IPS-18a (cell line): ENCODE measurements at regions not wholly inside any gene's neighbourhood (a gene's known extent, or its start where the extent isn't known, plus 50 kb on each side); places are given as distances from the start of the nearest gene placed in this dataset.
"Not testable (repeated sequence)": the region's sequence is repeated elsewhere in the genome, so short reads cannot be mapped to it uniquely, and the experiment has no call there.

Source experiments
- H3K27ac ChIP-seq: one replicate; pipeline ENCODE4 v1.5.1; 2013; ENCODE audit warnings: low read length
- H3K27me3 ChIP-seq: one replicate; pipeline ENCODE4 v1.6.1; 2013; ENCODE audit warnings: mild to moderate bottlenecking, low read length; ENCODE audit not compliant: control insufficient read depth, insufficient read depth
- H3K36me3 ChIP-seq: one replicate; pipeline ENCODE4 v1.6.1; 2013; ENCODE audit warnings: low read depth, low read length; ENCODE audit not compliant: control insufficient read depth
- H3K4me1 ChIP-seq: one replicate; pipeline ENCODE4 v1.6.1; 2013; ENCODE audit warnings: low read depth, low read length; ENCODE audit not compliant: control insufficient read depth
- H3K4me3 ChIP-seq: one replicate; pipeline ENCODE4 v1.5.1; 2013; ENCODE audit warnings: low read length
- H3K9ac ChIP-seq: one replicate; pipeline ENCODE4 v1.6.1; 2013; ENCODE audit warnings: mild to moderate bottlenecking, low read length, moderate library complexity
- H3K9me3 ChIP-seq: one replicate; pipeline ENCODE4 v1.6.1; 2013; ENCODE audit warnings: low read depth, low read length; ENCODE audit not compliant: control insufficient read depth

DNA sequence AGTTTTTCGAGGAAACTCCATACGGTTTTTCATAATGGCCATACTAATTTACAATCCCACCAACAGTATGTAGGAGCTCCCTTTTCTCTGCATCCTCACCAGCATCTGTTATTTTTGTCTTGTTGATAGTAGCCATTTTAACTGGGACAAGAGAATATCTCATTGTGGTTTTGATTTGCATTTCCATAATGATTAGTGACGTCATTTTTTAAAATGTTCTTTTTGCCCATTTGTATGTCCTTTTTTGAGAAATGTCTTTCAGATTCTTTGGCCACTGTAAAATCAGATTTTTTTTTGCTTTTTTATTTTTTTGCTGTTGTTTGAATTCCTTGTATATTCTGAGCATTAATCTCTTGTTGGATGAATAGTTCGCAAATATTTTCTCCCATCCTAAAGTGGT is 243.9 kb downstream of the TRIML1 start:
- H3K4me3 ChIP-seq: no peak overlapping the region
- no peak overlapping the region for H3K27ac ChIP-seq
- H3K9me3 ChIP-seq: no peaks in the 10 kb centered on the region
- H3K36me3 ChIP-seq: no peaks in the 10 kb centered on the region
- H3K27me3 ChIP-seq: no peaks in the 10 kb centered on the region
- H3K9ac ChIP-seq: no peak overlapping the region
- H3K4me1 ChIP-seq: peaks cover 8% of the 10 kb centered on the region

DNA sequence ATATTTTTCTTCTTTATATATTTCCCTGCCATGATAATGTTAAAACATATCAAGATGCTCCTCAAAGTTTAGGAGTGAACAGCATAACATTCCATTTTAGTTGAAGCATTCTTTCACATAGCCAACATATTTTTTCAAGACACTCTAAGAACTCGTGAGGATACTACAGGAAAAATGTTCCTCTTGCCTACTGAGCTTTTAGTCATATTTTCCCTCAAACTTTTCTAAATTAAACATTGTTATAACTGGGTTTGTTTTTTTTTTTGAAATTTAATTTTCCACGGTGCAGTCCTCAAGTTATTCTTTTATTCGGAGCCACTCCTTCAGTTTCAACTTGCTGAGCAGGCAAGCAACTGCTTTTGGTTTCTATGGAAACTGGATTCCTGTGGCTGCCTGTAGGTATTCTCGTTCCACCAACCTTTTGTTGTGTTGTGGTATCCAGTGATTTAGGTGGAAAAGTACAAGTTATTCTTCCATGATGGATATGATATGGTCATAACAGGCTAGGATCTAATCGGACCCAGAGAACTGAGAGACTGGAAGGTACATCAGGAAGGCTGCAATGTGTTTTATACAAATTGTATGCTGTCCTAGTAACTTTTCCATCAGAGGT is 248.0 kb downstream of the TRIML1 start:
- Histone ChIP-seq H3K27me3 (no peaks in the 10 kb centered on the region), H3K9ac (no peak overlapping the region), H3K4me3 (no peak overlapping the region), H3K27ac (no peak overlapping the region), H3K36me3 (no peaks in the 10 kb centered on the region), H3K9me3 (peaks cover 8% of the 10 kb centered on the region), H3K4me1 (peaks cover 8% of the 10 kb centered on the region)

DNA sequence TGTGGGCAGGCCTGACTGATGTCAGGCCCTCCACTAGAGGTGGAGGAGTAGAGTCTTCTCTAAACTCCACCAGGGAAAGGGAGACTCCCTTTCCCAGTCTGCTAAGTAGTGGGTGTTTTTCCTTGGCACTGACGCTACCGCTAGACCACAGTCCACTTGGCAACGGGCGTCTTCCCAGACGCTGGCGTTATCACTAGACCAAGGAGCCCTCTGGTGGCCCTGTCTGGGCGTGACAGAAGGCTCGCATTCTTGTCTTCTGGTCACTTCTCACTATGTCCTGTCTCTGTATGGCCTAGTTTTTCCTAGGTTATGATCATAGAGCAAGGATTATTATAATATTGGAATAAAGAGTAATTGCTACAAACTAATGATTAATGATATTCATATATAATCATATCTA is 252.1 kb downstream of the TRIML1 start:
- not testable (repeated sequence) for H3K36me3 ChIP-seq, H3K9me3 ChIP-seq, H3K9ac ChIP-seq, H3K27me3 ChIP-seq, H3K4me3 ChIP-seq, H3K27ac ChIP-seq, H3K4me1 ChIP-seq

DNA sequence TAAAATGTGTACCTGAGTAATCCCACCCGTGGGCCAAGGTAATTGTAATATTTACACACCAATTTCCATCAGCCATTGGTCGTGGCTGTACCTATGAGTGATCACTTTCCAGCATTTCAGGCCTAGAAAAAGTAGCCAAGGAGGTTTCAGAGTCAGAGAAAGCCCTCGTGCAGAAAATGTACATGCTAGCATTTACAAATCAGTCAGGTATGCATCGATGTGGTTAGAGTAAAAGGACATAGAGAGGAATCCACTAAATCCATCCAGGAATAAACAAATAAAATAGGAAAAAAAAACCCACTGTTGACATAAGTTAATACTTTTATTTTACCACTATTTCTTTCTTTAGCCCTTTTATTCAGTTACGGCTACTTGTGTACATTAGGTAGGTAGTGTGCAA is 256.8 kb downstream of the TRIML1 start:
- Histone ChIP-seq H3K9me3 (no peaks in the 10 kb centered on the region), H3K4me1 (peaks cover 24% of the 10 kb centered on the region), H3K36me3 (no peaks in the 10 kb centered on the region), H3K27ac (no peak overlapping the region), H3K27me3 (no peaks in the 10 kb centered on the region), H3K9ac (no peak overlapping the region), H3K4me3 (no peak overlapping the region)

DNA sequence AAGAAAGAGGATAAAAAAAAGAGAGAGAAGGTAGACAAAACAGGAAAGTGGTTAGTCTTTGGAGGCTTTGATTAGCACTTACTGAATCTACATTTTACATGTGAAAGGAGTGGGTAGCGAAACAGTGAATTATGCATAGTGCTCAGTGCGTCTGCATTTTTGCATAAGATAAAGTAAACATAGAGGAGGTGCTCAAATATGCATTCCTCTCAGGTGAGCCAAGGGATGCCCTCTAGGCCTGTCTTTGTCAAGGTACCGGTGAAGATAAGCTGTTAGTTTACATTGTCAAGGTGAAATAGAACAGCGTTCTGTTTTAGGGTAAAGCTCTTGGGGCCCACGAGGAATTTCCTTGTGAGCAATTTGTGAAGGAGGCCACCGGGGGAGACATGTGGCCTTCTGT is 260.6 kb downstream of the TRIML1 start:
- H3K27me3 ChIP-seq: no peaks in the 10 kb centered on the region
- no peak overlapping the region for H3K4me3 ChIP-seq
- H3K27ac ChIP-seq: peak overlapping the region; percentile 82
- H3K36me3 ChIP-seq: no peaks in the 10 kb centered on the region
- peak overlapping the region; percentile 2 for H3K9ac ChIP-seq
- H3K9me3 ChIP-seq: no peaks in the 10 kb centered on the region
- peaks cover 30% of the 10 kb centered on the region for H3K4me1 ChIP-seq

DNA sequence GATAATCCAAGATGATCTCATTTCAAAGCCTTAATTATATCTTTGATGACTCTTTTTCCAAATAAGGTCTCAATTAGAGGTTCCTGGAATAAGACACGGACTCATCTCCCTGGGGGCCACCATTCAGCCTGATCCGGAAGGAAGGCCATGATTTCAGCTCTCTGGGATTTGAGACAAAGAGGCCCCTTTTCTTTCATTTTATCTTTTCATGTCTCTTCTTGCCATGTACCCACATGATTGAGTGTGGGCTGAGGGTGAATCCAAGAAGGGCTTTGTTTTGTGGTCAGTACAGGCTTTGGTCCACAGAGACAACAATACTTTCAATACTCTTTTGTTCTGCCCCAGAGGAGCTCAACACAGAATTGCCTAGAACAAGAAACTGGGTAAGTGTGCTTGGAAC is 261.2 kb downstream of the TRIML1 start:
- Histone ChIP-seq H3K27me3 (no peaks in the 10 kb centered on the region), H3K4me3 (no peak overlapping the region), H3K9ac (no peak overlapping the region), H3K9me3 (no peaks in the 10 kb centered on the region), H3K36me3 (no peaks in the 10 kb centered on the region), H3K4me1 (peaks cover 30% of the 10 kb centered on the region), H3K27ac (peak overlapping the region; percentile 82)

DNA sequence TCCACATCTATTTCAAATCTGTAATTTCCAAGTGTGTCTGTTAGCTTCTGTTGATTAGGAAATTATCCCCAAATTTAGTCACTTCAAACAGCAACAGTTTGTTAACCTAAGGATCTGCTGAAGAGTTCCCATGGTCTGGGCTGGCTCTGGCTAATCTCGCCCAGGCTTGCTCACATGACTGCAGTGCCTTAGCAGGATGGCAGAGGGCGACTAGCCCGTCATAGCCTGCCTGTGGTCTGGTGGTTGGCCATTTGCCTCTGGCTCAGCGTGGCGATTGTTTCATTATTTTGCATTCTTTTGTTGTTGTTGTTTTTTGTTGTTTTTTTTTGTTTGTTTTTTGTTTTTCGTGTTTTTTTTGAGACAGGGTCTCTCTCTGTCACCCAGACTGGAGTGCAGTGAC is 264.0 kb downstream of the TRIML1 start:
- Histone ChIP-seq H3K9me3 (no peaks in the 10 kb centered on the region), H3K27me3 (no peaks in the 10 kb centered on the region), H3K4me3 (no peak overlapping the region), H3K4me1 (peaks cover 34% of the 10 kb centered on the region), H3K36me3 (no peaks in the 10 kb centered on the region), H3K9ac (no peak overlapping the region), H3K27ac (no peak overlapping the region)

DNA sequence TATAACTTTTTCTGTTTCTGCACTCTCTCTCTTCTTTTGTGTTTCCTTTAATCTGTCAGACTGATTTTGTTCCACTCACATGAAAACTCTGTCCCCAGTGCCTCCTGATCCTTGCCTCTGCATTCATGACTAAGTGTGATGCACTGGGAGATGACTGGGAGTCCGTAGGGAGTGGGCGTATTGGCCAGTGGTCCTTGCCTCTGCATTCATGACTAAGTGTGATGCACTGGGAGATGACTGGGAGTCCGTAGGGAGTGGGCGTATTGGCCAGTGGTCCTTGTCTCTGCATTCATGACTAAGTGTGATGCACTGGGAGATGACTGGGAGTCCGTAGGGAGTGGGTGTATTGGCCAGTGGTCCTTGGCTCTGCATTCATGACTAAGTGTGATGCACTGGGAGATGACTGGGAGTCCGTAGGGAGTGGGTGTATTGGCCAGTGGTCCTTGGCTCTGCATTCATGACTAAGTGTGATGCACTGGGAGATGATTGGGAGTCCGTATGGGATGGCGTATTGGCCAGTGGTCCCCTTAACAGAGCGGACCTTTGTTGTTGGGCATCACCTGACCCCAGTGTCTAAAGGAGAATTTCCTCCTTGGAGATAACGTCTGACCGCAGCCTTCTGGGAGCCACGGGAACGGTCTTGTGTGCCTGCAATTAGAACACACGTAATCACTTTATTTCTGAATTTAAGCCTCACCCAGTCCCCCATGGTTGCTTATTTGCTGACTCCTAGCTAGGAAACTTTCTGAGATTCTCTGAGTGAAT is 266.0 kb downstream of the TRIML1 start:
- H3K27me3 ChIP-seq, H3K27ac ChIP-seq, H3K4me3 ChIP-seq, H3K9ac ChIP-seq, H3K36me3 ChIP-seq, H3K9me3 ChIP-seq: not testable (repeated sequence)
- peaks cover 17% of the 10 kb centered on the region for H3K4me1 ChIP-seq

DNA sequence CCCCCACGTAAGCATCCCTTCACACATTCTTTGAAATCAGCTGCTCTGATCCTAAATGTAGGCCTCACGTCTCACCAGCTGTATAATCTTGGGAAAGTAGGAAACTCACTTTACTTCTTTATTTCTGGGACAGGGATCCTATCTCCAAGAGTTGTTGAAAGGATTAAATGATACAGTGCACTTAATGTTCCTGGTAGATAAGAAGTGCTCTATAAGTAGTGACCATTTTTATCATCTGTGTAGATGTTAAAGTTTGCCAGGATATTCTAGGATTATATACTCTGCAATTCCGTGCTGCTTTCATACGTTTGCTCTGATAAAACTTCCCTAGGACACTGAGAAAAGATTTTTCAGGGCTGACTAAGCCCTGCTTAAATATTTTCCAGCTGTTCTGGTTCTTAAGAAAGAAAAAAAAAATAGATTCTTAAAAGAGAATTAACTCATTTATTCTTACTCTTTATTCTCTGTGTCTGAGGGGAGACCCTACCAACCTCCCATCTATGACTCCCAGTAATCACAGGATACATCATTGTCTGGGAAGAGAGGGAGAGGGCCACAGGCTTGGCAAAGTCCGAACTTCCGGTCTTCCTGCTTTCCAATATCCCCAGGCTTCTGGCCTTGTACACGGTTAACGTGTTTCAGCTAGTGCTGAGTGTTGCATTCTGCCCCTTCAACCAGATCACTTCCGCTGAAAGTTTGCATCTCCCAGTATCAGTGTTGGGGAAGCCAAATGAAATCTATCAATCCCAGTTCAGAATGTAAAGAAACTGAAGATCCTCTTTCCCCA is 269.2 kb downstream of the TRIML1 start:
- no peak overlapping the region for H3K4me3 ChIP-seq
- no peak overlapping the region for H3K9ac ChIP-seq
- no peaks in the 10 kb centered on the region for H3K36me3 ChIP-seq
- H3K9me3 ChIP-seq: no peaks in the 10 kb centered on the region
- no peak overlapping the region for H3K27ac ChIP-seq
- H3K4me1 ChIP-seq: peaks cover 4% of the 10 kb centered on the region
- no peaks in the 10 kb centered on the region for H3K27me3 ChIP-seq

DNA sequence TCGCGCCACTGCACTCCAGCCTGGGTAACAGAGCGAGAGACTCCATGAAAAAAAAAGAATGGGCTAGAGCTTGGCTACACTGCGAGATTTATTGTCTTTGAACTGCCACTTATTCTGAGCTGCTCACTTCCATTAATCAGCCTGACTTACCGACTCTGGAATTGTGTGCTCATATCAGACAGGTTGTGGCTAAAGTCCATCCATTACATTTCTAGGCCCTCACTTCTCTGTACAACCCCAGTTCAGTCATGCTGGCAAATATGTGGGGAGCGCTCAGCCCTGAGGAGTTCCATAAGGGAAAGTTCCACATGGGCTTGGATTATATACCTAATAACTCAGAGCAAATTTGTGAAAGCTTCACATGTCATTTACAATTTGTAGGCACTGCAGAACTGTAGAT is 270.6 kb downstream of the TRIML1 start:
- Histone ChIP-seq H3K36me3 (no peaks in the 10 kb centered on the region), H3K4me1 (peaks cover 4% of the 10 kb centered on the region), H3K9me3 (no peaks in the 10 kb centered on the region), H3K27ac (no peak overlapping the region), H3K4me3 (no peak overlapping the region), H3K27me3 (no peaks in the 10 kb centered on the region), H3K9ac (no peak overlapping the region)

DNA sequence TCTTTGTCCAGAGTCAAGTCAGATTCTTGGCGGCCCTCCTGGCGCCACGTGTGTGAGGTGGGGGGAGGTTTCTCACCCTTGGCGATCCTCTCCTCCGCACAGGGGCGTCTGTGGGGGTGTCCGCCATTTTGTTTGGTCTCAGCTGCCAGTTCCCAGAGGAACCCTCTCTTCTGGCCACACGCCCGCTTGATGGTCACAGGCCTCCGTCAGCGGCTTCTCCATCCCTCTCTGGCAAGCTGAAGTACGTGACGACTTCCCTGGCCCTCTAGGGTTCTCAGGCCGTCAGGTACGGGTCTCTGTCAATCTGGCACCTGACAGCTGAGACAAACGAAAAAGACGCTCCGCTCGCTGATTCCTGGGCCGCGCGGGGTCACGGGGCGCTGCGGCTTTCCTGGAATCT is 272.6 kb downstream of the TRIML1 start:
- no peak overlapping the region for H3K4me3 ChIP-seq
- H3K27ac ChIP-seq: no peak overlapping the region
- H3K4me1 ChIP-seq: peaks cover 4% of the 10 kb centered on the region
- H3K27me3 ChIP-seq: no peaks in the 10 kb centered on the region
- H3K9me3 ChIP-seq: no peaks in the 10 kb centered on the region
- no peak overlapping the region for H3K9ac ChIP-seq
- no peaks in the 10 kb centered on the region for H3K36me3 ChIP-seq
